MV-4-11 (cell line): ENCODE measurements at regions not wholly inside any gene's neighbourhood (a gene's known extent, or its start where the extent isn't known, plus 50 kb on each side); places are given as distances from the start of the nearest gene placed in this dataset.
A peak's percentile ranks its signal among the peaks of the same experiment; 100 is the strongest.
"Not testable (repeated sequence)": the region's sequence is repeated elsewhere in the genome, so short reads cannot be mapped to it uniquely, and the experiment has no call there.

ENCODE experiments used
- DNase-seq: peaks from one replicate; lab custom pipeline; 2025; lab: John Stamatoyannopoulos, UW

DNA sequence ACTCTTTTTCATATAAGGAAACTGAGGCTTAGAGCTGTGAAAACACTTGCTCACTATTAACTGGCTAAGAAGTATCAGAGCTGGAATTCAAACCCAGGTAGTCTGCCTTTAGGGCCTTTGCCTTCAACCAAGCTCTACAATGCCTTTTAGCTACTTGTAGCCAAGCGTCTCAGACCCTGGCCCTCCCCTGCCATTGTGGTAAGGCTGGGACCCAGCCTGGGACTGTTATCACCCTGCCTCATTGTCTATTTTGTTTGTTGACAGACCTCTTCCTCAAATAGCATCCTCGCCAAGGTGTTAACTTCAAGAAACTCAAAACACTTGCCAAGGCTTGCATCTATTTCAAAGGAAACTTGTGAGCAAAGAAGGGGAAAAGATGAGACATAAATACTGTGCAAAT is 76.7 kb upstream of the CD28 start:
- no peak for DNase-seq

DNA sequence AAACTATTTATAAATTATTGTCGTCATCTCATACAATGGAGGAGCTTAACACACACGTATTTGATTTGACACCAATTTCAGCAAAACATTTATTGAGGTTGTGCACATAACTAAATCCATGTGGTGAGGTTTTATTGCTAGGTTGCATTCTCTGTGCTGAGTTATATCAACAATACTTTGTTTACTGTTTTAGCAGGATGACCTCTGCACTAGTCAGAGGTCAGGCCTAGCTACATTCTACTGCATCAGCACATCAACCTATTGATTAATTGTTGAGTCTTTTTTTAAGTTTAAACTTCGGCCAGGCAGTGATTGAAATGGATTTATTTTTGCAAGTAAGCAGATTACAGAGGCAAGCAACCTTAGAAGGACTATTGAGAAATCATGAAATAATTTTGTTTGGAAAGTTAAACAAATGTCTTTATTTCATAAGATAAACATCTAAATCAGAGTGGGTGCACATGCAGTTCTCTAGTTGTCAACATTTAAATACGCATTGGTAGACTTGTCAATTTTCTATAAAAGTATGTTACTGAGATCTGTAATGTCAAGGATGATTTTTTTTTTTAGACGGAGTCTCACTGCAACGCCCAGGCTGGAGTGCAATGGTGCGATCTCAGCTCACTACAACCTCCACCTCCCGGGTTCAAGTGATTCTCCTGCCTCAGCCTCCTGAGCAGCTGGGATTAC is 75.2 kb upstream of the CD28 start:
- DNase-seq, result no peak

DNA sequence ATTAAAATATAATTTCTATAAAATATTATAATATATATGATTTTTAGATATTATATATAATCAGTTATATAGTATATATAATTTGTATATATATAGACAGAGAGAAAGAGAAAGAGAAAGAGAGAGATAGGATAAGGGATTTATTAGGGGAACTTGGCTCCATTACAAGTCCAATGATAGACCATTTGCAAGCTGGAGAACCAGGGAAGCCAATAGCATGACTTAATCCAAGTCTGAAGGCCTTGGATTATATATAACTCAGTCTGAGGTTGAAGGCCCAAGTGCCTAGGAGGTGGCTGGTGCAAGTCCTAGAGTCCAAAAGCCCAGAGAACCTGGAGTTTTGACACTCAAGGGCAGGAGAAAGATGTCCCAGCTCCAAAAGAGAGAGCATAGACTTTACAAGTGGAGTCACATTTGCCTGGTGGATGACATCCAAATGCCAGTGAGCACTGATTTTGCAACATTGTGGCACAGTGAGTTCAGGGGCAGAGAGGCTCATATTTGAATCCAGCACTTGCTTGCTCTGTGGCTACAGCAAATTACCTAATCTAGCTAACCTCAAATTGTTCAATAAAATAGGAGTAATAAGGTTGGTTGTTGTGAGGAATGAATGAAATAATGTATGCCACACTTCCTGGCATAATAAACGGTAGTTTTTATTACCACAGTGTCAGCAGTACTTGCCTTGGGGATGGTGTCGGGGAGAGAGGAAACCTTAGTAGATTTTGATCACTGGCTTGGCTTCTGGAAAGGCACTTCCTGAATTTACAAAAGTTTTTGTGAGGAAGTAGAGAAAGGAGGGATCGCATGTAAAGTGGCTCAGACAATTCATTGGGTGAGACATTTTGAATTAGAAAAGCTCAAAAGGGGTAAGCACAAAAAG is 69.6 kb upstream of the CD28 start:
- peak; percentile 85 for DNase-seq

DNA sequence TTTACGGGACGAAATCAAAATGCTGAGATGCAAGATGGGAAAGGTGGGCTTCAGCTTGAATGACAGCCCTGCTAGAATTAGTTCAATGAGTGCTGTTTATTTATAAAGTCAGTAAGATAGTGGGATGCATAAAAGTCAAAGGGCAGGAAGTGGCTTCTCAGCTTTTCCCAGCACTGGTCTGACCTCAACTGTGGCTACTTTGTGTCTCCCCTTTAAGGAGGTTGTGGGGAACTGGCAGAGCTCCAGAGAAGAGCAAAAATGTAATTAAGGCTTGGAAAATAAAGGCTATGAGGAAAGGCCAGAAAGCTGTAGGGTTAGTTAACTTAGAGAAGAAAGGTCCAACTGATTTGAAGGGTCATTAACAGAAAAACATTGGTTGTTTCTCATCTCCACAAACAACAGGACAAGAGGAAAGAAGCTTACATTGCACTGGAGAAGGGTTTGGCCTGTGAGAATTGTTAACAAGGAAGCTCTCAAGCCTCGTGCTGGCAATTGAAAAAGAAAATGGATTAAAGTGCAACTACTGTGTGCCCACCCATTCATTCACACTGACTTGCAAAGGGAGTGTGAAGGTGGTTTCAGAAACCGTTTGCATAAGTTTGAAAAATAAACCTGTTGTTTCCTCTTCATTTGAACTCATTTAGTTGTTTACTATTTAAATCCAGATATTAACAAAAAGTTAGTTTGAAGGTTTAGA is 68.8 kb upstream of the CD28 start:
- DNase-seq, result peak; percentile 65

GRCh38 chr2:203641865-203642264 is 64.6 kb upstream of the CD28 start:
- DNase-seq, result not testable (repeated sequence)

DNA sequence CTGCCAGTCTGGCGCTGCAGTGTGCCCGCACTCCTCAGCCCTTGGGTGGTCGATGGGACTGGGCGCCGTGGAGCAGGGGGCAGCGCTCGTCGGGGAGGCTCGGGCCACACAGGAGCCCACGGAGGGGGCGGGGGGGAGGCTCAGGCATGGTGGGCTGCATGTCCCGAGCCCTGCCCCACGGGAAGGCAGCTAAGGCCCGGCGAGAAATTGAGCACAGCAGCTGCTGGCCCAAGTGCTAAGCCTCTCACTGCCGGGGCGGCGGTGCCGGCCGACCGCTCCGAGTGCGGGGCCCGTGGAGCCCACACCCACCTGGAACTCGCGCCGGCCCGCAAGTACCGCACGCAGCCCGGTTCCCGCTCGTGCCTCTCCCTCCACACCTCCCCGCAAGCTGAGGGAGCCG is 63.6 kb upstream of the CD28 start:
- DNase-seq, result not testable (repeated sequence)

- DNase-seq, result no peak
Observed at GRCh38 chr2:203645831-203646230, 60.6 kb upstream of the CD28 start.

- DNase-seq, result no peak
Observed at GRCh38 chr2:203646266-203646864, 60.1 kb upstream of the CD28 start.

DNA sequence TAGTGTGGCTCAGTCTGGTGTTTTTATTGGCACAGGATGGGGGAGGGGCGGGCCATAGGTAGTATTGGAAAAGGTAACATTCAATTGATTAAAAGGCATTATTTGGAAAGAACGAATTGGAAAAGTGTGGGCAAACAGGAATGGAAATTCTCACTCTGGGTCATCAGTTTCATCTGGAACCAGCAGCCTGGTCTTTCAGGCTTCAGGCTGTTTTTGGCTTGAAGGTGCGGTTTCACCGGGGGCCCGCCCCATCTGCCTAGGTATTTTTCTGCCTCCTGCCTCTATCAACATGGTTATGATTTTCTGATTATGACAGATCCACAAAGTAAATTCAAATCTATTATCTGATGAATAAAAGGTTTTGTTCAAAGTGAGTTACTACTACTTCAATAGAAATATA is 59.5 kb upstream of the CD28 start:
- DNase-seq, result no peak

- no peak for DNase-seq
Observed at GRCh38 chr2:203647579-203647978, 58.9 kb upstream of the CD28 start.

DNA sequence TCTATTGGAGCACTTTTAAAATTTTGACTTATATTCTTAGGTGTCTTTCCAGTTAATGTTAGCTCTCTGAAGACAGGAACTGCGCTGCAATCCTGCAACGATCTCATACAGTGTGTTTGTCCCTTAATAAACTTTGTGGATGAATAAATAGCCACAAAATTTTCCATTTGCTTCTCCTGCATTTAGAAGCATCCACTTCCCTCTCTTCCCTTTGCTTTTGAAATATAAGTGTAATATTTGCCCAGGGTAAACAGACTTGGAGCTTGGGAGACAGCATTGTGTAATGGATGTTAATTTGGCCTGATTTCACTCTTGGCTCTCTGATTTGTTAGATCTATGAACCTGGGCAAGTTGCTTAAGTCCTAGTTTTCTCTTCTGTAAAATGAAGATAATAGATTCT is 58.2 kb upstream of the CD28 start:
- no peak for DNase-seq

- DNase-seq, result no peak
Observed at GRCh38 chr2:203649176-203649814, 57.1 kb upstream of the CD28 start.

DNA sequence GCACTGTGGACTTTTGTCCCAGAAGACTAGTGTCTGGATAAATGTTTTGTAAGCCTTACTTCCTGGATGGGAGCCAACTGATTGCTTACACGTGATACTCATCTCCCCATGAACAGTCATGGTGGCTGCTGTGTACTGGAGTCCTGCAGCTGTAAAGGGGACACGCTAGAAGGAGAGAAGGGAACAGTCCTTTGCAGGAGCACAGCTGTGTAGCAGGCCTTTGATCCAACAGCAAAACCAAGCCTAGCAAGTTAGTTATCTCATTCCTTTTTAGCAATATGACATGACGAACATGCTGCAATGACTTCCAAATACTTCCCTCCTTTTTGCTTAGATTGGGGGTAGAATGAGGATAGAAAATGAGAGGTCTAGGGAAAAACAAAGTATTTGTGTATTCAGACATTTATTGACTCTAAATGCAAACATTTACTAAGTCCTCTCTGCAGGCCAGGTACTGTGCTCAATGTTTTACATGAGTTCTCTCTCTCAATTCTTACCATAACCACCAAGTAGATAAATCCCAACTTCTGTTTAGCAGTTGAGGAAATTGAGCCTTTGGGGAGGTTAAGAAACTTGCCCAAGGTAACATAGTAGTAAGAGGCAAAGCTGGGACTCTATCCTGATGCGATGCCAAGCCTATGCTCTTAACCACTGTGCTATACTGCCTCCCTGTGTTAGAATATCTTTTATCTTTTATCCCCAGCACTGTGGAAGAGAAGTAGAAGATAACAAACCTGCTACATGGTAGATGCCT is 55.4 kb upstream of the CD28 start:
- peak; percentile 57 for DNase-seq

DNA sequence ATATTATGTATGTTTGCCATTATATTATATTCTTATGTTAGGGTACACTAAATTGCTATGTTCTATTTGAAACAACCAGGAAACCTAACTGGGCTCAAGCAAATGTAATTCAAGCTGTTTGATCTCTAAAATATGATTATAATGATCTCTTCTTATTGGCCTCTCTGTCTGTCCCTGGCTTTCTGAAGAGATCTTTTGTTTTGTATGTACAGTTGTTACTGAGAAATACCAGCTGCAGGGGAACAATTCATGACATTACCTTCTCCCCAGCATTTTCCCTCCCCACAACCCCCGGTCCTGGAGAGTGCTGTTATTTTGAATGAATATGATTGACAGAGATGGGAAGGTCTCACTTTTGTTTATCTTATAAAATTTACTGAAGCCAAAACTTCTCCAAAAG is 54.8 kb upstream of the CD28 start:
- no peak for DNase-seq

DNA sequence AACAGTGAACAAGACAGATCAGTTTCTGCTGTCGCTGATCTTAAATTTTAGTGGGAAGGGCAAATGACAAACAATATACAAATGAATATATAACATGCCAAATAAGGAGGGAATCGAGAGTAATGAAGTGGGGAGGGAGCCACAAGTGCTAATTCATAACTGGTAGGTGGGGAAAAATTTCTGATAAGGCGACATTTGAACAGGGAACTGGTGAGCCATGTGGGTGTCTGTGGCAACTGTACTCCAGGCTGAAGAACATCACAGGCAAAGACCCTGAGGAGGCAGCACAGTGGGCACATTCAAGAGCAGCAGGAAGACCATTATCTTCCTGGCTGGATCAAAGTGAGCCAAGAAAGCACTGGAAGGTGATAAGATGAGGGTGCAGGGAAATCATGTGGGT is 51.6 kb upstream of the CD28 start:
- DNase-seq, result no peak

GRCh38 chr2:203656522-203657287 is 49.7 kb upstream of the CD28 start:
- peak; percentile 97 for DNase-seq
